Esophagus squamous epithelium (tissue), 5 donors: ENCODE measurements at regions not wholly inside any gene's neighbourhood (a gene's known extent, or its start where the extent isn't known, plus 50 kb on each side); places are given as distances from the start of the nearest gene placed in this dataset.

Source experiments
- DNase-seq: peaks from one replicate; lab custom pipeline; 2025; lab: John Stamatoyannopoulos, UW
- H3K27ac ChIP-seq, 4 donors: fragments of 200-600 bp; sonication (generic); one replicate each; pipeline ENCODE4 v1.5.1; 2016 to 2019; ENCODE audit warnings: mild to moderate bottlenecking in 1 of 4
- H3K27me3 ChIP-seq, 4 donors: fragments of 200-600 bp; sonication (generic); 1 replicate in 3 of 4; 2 replicates in 1 of 4; pipeline versions ENCODE4 v1.5.1 to v1.6.0; 2017 to 2021; ENCODE audit warnings: antibody characterized with exemption in 1 of 4
- H3K36me3 ChIP-seq, 3 donors: fragments of 200-600 bp; sonication (generic); one replicate each; pipeline ENCODE4 v1.5.1; 2016 to 2019
- H3K4me1 ChIP-seq, 3 donors: fragments of 200-600 bp; sonication (generic); one replicate each; pipeline ENCODE4 v1.5.1; 2017 to 2019
- H3K4me3 ChIP-seq, 4 donors: fragments of 200-600 bp; sonication (generic); 1 replicate in 3 of 4; 2 replicates in 1 of 4; pipeline ENCODE4 v1.5.1; 2016 to 2019; ENCODE audit warnings: mild to moderate bottlenecking in 2 of 4, moderate library complexity in 1 of 4
- H3K9me3 ChIP-seq, 3 donors: fragments of 200-600 bp; sonication (generic); one replicate each; pipeline ENCODE4 v1.5.1; 2016 to 2019
- CTCF ChIP-seq, 6 experiments: fragments of 450-650 bp in 4 of 6; fragments of 200-600 bp in 2 of 6; sonication (generic) in 2 of 6; IDR thresholded peaks; one replicate each; pipeline ENCODE4 v1.5.1; 2016 to 2019; ENCODE audit warnings: antibody characterized with exemption in 6 of 6, mild to moderate bottlenecking in 4 of 6, moderate library complexity in 4 of 6
- POLR2A ChIP-seq, 4 donors: fragments of 450-650 bp; IDR thresholded peaks; one replicate each; pipeline ENCODE4 v1.6.1; 2017; ENCODE audit warnings: antibody characterized with exemption in 4 of 4, mild to moderate bottlenecking in 4 of 4, moderate library complexity in 3 of 4
- WGBS, 2 donors: methylation state at CpG; one replicate each; pipeline ENCODE4 v1.1.5; 2018; 5-methylcytosine and 5-hydroxymethylcytosine counted together
- intact Hi-C: fragments of 100-400 bp; cut with DNase I; formaldehyde crosslinking; loops from one replicate; pipeline ENCODE4 v1.15.0; 2022
- donor health status: DM: yes; HTN: yes; CAD: no.

DNA sequence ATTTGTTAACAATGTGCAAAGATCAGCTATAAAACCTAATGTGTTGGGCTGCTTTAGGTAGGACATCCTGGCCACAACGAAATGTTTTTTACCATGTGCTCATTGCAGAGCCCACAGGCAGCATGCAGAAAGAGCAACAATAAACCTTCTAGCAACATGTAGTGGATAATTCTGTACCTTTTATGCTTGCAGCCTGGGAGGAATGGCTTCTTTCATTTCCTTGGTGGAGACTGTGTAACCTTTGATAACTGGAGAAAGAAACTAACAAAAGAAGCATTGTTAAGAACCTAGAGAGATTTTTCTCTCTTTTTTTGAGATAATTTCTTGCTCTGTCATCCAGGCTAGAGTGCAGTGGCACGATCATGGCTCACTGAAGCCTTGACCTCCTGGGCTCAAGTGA is 225.5 kb upstream of the PRICKLE1 start:
- DNase-seq, result no peak
- Histone ChIP-seq H3K4me3 (no peak overlapping the region), H3K27ac (no peak overlapping the region), H3K27me3 (no peaks in the 10 kb centered on the region), H3K4me1 (no peaks in the 10 kb centered on the region), H3K9me3 (no peaks in the 10 kb centered on the region), H3K36me3 (no peaks in the 10 kb centered on the region)
- WGBS, 2 donors, result 63 to 68% methylated on average over 2 of the region's 2 CpGs
- TF ChIP-seq POLR2A (IDR thresholded peaks at IDR 0.05), result no peak
- no peak for TF ChIP-seq CTCF (IDR thresholded peaks at IDR 0.05)
- intact Hi-C loops, result no loop called here

DNA sequence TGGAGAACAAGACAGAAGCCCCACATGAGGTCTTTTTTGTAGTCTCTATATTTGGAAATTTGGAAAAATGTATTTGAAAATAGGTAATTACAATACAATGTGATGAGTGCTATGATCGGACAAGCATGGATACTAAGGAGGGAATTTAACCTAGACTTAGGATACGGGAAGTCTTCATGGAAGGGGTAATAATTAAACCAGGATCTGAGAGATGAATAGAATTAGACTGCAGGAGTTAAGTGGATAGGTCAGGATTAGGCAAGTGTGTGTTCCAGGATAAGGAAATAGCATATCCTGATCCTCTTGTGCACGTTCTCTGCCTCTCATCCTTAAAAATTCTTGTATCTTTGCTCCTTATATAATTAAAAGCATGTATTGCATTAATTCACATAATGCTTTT is 223.3 kb upstream of the PRICKLE1 start:
- Histone ChIP-seq H3K36me3 (no peaks in the 10 kb centered on the region), H3K9me3 (no peaks in the 10 kb centered on the region), H3K4me3 (no peak overlapping the region), H3K27ac (no peak overlapping the region), H3K4me1 (no peaks in the 10 kb centered on the region), H3K27me3 (no peaks in the 10 kb centered on the region)
- TF ChIP-seq CTCF (IDR thresholded peaks at IDR 0.05) (no peak), POLR2A (IDR thresholded peaks at IDR 0.05) (no peak)
- 78 to 83% methylated on average over 3 of the region's 3 CpGs for WGBS, 2 donors
- intact Hi-C loops, result no loop called here
- DNase-seq, result no peak

DNA sequence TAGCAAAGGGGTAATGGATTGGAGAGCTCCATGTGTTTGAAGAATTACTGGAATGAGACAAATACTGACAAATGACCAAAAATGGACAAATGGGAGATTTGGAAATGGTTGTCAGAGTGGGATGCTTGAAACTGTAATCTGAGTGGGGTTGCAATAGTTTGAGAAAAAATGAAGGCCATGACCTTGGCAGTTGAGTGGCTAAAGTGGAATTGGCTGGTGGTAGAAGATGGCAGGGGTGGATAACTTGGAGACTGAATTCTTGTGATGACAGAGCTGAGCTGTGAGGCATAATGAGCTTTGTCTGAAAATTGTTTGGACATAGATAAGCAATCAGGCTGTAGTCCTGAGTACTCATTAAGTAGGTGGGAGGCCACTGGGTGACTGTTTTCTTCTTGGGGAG is 222.5 kb upstream of the PRICKLE1 start:
- Histone ChIP-seq H3K36me3 (no peaks in the 10 kb centered on the region), H3K27me3 (no peaks in the 10 kb centered on the region), H3K9me3 (no peaks in the 10 kb centered on the region), H3K4me3 (no peak overlapping the region), H3K4me1 (no peaks in the 10 kb centered on the region), H3K27ac (no peak overlapping the region)
- intact Hi-C loops, result no loop called here
- no peak for TF ChIP-seq CTCF (IDR thresholded peaks at IDR 0.05)
- no peak for TF ChIP-seq POLR2A (IDR thresholded peaks at IDR 0.05)
- DNase-seq, result no peak

DNA sequence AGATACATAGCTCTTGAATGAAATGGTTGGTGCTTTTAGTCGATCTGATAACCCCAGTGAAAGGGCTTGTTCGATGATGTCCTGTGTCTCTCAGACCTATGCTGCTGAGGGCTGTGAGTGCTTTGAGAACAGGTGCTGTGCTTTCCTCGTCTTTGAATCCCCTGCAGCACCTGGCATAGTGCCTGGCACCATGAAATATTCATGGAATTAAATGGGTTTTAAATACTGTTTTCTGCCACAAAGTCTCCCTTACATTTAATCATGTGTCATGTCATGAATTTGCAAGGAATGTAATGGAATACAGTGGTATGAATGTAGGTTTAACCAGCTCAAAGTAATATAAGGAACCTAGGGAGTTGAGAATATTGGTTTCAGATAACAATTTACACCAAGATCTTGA is 220.5 kb upstream of the PRICKLE1 start:
- 34 to 40% methylated on average over 3 of the region's 3 CpGs for WGBS, 2 donors
- no peaks in the 10 kb centered on the region for H3K36me3 ChIP-seq
- intact Hi-C loops, result no loop called here
- H3K4me3 ChIP-seq, result no peak overlapping the region
- TF ChIP-seq POLR2A (IDR thresholded peaks at IDR 0.05) (no peak), CTCF (IDR thresholded peaks at IDR 0.05) (no peak)
- no peak overlapping the region for H3K27ac ChIP-seq
- no peaks in the 10 kb centered on the region for H3K9me3 ChIP-seq
- H3K27me3 ChIP-seq, result no peaks in the 10 kb centered on the region
- DNase-seq, result no peak
- no peaks in the 10 kb centered on the region for H3K4me1 ChIP-seq

GRCh38 chr12:42809226-42809625 is 219.7 kb upstream of the PRICKLE1 start:
- WGBS, 2 donors, result 24 to 61% methylated on average over 2 of the region's 2 CpGs

GRCh38 chr12:42807766-42808165 is 218.2 kb upstream of the PRICKLE1 start:
- H3K9me3 ChIP-seq, result no peaks in the 10 kb centered on the region
- no peaks in the 10 kb centered on the region for H3K36me3 ChIP-seq
- 73 to 83% methylated on average over 3 of the region's 3 CpGs for WGBS, 2 donors
- no peak overlapping the region for H3K27ac ChIP-seq
- no peak for DNase-seq
- no peaks in the 10 kb centered on the region for H3K27me3 ChIP-seq
- H3K4me3 ChIP-seq, result no peak overlapping the region
- TF ChIP-seq POLR2A (IDR thresholded peaks at IDR 0.05) (no peak), CTCF (IDR thresholded peaks at IDR 0.05) (no peak)
- H3K4me1 ChIP-seq, result no peaks in the 10 kb centered on the region
- intact Hi-C loops, result no loop called here

More at GRCh38 chr12:42809226-42809625, 219.7 kb upstream of the PRICKLE1 start:
- intact Hi-C loops, result no loop called here
- no peak for DNase-seq
- Histone ChIP-seq H3K36me3 (no peaks in the 10 kb centered on the region), H3K4me3 (no peak overlapping the region), H3K9me3 (no peaks in the 10 kb centered on the region), H3K27me3 (no peaks in the 10 kb centered on the region), H3K27ac (no peak overlapping the region), H3K4me1 (no peaks in the 10 kb centered on the region)
- no peak for TF ChIP-seq POLR2A (IDR thresholded peaks at IDR 0.05)
